Kidney glomerular epithelial cell (primary cell): ENCODE measurements at regions not wholly inside any gene's neighbourhood (a gene's known extent, or its start where the extent isn't known, plus 50 kb on each side); places are given as distances from the start of the nearest gene placed in this dataset.
"Not testable (repeated sequence)": the region's sequence is repeated elsewhere in the genome, so short reads cannot be mapped to it uniquely, and the experiment has no call there.

ENCODE experiments used
- DNase-seq: peaks from one replicate; lab custom pipeline; 2025; lab: John Stamatoyannopoulos, UW

DNA sequence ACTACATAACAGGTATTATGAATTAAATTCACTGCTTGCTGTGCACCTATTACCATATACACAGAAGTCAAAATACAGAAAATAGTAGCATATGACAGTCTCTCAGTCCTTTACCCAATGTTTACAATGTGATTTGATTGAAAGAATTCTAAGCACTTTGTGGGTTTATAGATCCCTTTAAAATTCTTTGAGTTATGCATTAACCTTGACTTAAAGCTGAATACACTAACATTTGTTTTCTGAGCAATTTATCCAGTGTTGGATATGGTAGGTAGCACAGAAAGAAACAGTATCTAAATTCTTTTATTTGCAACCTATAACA is 230.8 kb upstream of the DDI1 start:
- peak; percentile 41 for DNase-seq

DNA sequence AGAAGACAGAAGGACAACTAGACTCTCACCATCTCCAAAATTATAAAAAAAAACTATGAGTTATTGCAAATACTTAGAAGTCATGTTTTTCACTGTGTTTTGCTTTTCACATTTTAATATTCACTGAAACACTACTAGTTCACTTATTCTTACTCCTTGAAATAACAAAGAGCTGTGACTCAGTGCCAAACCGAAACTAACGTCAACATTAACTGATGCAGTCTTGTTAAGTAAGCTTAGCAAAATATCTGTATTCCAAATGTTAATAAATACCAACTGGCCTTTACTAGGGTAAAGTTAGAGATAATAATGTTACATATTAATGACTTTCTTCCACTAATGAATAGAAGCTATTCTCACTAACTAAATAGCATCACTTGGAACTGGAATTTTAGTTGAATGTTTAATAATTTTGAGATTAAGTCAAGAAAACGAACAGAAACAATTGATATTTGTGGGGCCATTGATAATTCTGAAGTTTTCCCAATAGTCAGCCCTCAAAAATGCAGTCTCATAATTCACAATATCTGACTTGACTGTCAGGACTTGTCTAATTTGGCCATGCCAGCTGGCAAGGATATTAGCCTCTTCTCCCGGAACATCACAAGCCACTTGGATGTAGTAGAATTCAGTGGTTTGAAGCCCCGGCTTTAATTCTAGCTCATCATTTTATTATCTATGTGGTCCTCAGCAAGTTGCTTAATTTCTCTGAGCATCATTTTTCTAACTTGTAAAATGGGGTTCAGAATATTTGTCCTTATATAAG is 230.1 kb upstream of the DDI1 start:
- DNase-seq: peak; percentile 75

DNA sequence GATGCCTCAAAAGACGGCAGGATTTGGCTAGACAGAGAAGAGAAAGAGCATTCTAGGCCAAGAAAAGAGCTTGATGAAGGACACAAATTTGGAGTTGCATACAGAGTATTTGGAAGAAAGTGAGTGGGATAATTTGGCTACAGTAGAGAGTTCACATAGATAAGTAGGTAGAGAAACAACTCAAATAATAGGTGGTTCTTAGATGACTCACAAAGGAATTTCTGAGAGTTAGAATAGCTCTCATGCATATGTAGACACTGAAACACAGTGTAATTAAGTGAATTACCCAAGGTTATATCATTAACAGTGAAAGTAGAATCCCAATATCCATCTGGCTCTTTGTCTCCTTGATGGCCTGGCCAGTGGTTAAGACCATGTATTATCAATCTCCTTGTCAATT is 228.6 kb upstream of the DDI1 start:
- DNase-seq: peak; percentile 46

DNA sequence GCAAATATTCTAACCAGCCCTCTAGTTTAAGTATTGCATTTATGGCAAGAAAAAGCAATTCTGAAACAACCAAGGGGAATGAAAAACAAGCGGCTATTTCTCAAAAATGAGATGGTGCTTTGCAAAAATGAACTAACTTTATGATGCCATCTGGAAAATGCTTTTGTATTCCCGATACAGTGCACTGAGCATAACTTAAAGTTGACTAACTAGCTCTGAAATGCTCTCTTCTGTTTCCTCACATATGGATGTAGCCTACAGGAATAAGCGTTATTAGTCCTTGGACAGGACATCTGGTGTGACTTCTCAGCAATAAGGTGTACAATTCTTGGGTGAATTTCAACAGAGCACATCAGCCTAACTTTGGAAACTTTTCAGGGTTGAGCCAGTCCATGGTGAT is 228.2 kb upstream of the DDI1 start:
- DNase-seq: no peak

DNA sequence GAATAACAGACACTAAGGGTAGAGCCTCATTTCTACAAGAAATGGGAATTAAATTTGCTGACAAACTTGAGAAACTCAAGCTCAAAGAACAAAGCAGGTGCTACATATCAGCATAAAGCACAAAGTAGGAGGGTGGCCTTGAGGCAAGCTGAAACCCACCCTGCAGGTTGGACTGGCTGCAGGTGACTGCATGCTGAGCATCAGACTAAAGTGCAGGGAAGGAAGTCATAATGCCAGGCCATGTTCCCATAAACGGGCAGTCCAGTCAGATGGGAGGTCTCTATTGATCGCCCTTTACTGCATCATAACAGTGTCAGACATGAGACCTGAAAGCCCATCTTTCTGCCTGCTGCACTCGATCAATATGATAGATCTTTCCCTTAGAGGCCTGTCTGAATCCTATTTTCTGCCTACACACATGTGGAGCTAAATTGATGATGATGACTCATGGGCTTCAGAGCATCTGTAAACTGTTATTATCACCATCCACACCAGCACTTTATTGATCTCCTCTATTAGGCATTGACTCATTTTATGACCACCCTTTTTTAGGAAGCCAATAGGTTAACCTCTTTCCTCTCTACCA is 224.5 kb upstream of the DDI1 start:
- no peak for DNase-seq

DNA sequence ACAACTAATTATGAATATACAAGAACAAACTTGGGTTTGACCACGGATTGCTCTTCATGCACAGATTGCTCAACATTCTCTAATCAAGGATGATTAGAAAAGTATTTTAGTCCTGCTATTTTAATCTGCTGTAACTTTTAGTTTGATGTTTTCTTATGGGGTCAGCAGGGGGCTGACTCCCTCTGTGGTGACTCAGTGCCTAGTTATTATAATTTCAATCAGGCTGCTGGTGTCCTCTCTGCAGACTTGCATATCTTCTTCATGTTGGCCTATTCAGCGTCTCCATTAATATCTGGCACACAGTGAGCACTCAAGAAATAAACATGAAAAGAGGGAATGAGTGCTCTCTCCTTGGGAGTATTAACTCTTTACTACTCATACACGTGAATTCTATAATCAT is 223.8 kb upstream of the DDI1 start:
- peak; percentile 6 for DNase-seq

DNA sequence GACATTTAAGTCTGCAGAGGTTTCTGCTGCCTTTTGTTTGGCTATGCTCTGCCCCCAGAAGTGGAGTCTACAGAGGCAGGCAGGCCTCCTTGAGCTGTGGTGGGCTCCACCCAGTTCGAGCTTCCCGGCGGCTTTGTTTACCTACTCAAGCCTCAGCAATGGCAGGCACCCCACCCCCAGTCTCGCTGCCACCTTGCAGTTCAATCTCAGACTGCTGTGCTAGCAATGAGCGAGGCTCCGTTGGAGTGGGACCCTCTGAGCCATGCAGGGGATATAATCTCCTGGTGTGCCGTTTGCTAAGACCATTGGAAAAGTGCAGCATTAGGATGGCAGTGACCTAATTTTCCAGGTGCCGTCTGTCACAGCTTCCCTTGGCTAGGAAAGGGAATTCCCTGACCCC is 216.1 kb upstream of the DDI1 start:
- DNase-seq: not testable (repeated sequence)

DNA sequence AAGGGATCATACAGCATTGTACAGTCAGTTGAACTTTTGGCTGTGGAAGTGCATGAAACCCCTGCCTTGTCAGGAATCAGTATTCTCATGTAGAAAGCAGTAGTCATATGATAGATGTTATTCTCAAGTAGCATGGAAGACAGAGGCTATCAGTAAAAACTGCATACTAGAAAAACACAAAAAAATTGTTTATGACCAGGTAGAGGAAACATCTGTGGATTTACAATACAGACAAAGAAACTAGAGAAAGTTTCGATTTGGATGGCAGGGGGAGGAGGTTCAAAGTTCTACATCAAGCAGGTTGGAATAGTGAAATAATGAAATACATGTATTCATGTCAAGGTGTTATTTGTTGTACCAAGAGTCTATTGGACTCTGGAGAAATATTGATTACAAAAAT is 212.3 kb upstream of the DDI1 start:
- DNase-seq: no peak

DNA sequence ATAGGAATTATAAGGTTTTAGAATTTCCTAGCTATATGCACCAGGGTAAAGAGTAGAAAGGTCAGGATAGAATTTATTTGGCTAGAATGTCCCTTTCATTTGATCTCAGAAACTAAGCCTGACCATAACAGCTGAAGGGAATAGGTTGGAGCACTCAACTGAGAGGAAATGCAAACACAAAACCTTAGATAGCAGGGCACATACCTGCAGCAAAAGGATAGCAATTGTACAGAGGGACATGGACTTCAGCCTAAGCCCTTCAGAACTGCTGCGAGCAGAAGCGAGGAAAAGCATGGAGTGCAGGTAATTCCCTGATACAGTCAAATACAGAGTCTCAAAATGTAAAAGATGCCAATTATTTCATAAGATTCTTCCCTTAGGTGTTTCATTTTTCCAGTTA is 211.0 kb upstream of the DDI1 start:
- no peak for DNase-seq

DNA sequence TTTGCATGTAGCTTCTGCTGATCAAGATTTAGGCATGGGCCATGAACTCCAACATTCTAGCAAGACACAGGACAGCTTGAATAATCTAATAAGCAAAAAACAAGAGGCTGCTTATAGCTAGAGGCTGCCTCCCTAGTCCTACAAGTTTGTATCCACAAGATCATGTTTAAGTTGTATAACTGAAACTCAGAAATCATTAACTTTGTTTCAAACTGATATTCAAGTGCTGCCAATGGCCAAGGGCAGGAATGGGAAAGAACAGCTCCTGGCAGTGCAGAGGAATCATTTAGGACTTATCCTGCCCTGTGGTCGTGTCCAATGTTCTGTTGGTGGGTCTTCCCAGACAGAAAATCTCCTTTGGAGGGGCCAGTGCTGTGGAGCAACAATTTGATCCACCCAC is 209.6 kb upstream of the DDI1 start:
- DNase-seq: no peak

DNA sequence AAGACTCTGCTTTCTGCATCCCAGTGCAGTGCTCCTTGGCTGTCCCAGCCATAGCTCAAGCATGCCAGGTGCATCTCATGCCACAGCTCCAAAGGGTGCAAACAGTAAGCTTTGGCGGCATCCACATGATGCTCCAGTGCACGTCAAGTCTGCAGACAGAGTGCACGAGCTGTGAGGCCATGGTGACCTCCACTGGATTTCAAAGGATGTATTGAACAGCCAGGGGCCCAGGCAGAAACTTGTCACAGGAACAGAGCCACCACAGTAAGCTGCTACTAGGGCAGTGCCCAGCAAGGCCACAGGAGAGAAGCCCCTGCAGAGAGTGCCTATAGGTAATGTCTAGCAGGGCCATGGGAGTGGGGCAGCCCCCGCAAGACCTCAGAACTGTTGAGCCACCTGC is 206.8 kb upstream of the DDI1 start:
- no peak for DNase-seq

DNA sequence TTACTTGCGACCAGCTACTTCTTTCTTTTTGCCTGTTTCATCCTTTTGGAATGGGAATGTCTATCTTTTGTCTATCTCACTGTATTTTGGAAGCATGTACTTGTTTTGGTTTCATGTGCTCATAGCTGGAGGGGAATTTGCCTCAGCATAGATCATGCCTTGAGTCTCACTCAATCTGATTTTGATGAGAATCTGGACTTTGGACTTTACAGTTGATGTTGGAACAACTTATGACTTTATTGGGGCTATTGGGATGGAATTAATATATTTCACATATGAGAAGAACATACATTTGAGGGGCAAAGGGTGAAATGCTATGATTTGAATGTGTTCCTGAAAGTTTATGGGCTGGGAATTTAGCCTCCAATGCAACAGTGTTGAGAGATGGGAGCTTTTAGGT is 206.2 kb upstream of the DDI1 start:
- DNase-seq: no peak

DNA sequence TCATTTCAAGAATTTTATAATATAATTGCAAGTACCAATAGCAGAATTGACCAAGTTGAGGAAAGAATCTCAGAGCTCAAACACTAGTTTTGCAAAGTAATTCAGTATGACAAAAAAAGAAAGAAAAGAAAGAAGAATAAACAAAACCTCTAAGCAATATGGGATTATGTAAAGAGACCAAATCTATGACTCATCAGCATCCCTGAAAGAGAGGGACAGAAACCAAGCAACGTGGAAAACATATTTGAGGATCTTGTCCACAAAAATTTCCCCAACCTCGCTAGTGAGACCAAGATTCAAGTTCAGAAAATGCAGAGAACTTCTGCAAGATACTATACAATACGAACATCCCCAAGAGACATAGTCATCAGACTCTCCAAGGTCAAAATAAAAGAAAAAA is 203.7 kb upstream of the DDI1 start:
- no peak for DNase-seq

DNA sequence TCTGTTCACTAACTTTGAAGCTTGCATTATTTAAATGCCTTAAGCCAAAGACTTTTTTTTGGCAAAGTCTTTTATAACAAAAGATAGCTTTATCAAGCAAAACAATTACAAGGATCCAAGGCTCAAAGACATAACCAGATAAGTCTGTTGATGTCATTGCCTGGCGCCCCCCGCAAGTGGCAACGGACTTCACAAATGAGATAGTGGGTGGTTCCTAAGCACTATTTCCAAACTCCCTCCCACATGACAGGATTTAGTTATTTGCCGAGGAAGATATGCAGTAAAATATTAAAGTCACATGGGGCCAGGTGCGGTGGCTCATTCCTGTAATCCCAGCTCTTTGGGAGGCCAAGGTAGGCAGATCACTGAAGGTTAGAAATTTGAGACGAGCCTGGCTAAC is 194.2 kb upstream of the DDI1 start:
- DNase-seq: no peak

DNA sequence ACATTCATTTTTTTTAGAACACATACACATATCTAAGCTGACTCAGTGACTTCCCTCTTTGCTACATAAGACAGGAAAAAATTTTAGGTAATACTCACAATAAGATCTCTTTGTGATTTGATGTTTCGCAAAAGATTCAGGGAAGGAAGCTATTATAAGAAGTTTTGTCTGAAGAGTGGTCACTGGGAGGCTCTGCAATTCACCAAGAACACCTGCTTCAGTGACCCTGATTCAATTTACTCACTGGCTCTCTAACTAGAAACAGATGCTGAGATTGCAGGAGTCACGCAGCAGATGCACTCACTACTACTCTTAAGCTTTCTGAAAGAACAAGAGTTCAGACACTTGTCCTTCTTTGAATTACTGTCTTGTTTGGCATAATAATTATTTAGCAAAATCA is 193.6 kb upstream of the DDI1 start:
- no peak for DNase-seq

DNA sequence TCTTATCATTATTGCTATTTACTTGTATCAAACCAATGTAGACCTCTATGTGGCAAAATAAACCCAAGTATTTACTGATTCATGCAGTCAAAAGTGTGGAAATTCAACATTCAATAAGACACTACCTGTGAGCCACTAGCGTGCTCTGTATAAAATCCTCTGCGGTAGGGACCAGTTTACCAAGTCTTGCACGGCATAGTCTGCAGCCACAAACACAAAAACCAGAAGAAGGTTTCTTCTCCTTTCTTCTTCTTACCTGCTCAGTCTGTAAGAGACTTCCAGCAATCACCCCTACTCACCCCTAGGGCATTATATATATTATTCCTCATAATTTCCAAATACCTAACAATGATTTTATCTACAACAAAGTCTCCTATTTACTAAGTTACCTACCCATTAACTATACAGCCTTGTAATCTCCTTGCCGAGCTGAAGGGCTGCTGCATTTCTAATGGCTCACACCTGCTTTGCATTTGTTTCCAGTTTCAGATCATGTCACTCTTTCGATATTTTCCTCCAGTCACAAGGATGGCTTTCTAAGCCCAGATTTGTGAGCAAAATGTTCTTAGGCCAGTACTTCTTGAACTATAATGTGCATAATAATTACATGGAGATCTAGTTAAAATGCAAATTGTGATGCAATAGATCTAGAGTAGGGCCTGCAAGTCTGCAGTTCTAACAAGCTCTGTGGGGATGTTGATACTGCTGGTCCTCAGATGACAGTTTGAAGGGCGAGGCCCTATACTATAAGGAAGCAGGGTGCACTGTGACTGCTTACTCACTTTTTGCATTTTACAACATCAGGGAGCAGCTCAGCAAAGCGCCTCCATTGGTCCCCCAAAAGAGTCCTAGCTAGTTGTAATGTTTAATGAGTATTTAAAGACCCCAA is 191.9 kb upstream of the DDI1 start:
- no peak for DNase-seq

DNA sequence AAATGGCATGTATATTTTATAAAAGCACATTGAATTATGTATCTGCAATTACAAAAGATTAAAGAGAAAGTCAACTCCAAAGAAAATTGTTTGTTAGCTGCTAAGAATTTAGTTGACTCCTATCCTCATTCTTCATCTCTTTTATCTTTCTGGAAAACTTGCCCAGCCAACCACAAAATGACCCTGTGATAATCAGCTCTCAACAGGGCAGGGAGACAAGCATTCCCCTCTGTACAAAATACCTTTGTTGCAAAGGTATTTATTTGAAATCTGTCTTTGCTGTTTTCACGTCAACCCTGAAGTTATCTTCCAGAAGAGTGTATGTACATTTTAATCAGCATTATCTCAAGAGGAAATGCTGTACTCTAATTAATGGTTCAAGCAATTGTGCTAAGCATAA is 191.1 kb upstream of the DDI1 start:
- no peak for DNase-seq

DNA sequence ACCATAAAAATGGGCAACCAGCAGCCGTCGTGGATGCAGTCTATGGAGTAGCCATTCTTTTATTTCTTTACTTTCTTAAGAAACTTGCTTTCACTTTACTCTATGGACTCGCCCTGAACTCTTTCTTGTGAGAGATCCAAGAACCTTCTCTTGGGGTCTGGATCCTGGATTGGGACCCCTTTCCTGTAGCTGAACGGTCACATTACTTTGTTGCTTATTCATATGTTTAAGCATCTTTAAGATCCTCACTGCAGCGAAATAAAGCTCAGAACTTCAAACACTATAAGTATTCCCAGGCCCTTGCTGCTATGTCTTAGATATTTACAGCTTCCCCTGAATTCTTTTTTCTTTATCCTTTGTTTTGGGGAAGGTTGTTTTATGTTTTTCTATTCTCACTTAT is 187.8 kb upstream of the DDI1 start:
- DNase-seq: no peak

DNA sequence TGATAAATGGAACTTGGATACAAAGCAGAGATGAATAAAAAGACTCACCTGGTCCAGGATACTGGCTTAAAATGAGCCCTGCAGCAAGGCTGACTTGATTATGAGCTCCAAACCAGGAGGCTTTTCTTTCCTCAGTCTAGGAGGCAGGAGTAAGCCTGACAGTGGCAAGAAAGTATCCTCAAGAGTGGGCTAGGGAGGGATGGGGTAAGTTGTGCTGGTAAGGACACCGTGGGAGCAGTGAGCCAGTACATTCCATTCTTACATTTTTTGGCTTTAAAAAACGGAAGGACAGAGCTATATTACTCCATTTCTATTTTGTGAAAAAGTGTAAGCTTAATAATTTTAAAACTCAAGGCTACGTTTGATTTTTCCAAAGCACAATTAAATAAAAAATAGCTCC is 187.1 kb upstream of the DDI1 start:
- DNase-seq: no peak

DNA sequence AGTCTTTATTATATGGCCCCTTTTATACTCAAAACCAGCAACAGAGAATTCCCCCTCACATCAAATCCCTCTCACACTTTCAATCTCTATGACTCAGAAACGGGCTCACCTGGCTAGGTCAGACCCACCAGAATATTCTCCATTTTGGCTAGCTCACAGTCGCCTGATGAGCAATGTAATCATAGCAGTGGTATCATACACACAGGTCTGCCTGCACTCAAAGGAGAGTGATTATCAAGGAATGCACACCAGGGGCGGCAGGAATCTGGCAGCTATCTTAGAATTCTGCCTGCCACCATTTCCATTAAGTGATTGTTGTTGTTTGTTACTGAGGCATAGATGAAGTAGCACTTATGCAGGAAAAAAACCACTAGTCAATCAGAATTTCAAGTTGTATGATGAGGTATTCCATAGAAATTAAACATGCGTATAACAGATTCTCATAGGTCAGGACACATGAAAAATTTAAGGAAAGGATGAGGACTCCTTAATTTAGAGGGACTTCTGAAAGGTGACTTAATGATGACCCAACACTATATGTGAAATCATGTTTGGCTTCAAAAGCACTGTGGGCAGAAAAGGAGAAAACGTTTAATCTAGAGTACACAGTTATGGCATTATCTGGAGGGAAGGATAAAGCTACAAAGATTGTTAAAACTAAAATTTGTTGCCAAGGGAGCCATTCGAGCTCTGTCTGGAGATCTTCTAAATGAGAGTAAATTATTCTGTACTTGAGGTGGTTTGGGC is 185.8 kb upstream of the DDI1 start:
- peak; percentile 48 for DNase-seq

DNA sequence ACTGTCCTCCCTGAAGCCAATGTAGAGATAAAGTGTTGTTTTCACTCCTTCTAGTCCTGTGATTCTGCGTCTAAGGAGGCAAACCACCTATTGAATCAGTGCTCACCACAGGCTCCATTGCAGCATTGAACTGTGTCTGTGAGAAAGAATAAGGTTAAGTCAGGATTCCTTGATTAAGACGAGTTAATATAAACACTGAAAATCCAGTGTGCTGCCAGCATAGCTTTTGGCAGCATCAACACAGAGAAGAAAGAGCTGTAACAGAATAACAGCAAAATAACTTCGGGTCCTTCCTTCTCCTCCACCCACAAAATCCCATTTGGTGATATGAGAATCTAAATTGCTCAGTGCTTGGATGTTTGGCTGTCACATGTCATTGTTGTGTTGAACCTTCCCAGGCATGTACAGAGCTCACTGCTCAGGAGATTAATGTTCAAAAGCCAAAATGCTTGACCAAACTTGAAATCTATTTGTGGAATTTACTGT is 185.2 kb upstream of the DDI1 start:
- peak; percentile 99 for DNase-seq
